Upper lobe of right lung (tissue), 1 donor: ENCODE measurements at regions not wholly inside any gene's neighbourhood (a gene's known extent, or its start where the extent isn't known, plus 50 kb on each side); places are given as distances from the start of the nearest gene placed in this dataset.

Experiments
- ATAC-seq: fragments of 200-7000 bp; cut with Tn5 transposase; one replicate; pipeline ENCODE4 v1.9.1; 2020; ENCODE audit warnings: mild to moderate bottlenecking, moderate library complexity
- DNase-seq: peaks from one replicate; pipeline ENCODE4 v3.0.0-alpha.2; 2020
- H3K27ac ChIP-seq: fragments of 200-600 bp; one replicate; pipeline ENCODE4 v1.8.0; 2022
- H3K27me3 ChIP-seq: fragments of 200-600 bp; one replicate; pipeline ENCODE4 v1.8.0; 2022; ENCODE audit warnings: mild to moderate bottlenecking
- H3K36me3 ChIP-seq: fragments of 200-600 bp; one replicate; pipeline ENCODE4 v1.8.0; 2022
- H3K4me1 ChIP-seq: fragments of 200-600 bp; one replicate; pipeline ENCODE4 v1.8.0; 2022
- H3K4me3 ChIP-seq: fragments of 200-600 bp; one replicate; pipeline ENCODE4 v1.8.0; 2022; ENCODE audit warnings: mild to moderate bottlenecking
- H3K9me3 ChIP-seq: fragments of 200-600 bp; one replicate; pipeline ENCODE4 v1.8.0; 2022
- intact Hi-C: fragments of 100-400 bp; cut with DNase I; formaldehyde crosslinking; loops from one replicate; pipeline ENCODE4 v1.11.0; 2022
- TF ChIP-seq, protein P1 (sequence below): fragments of 200-600 bp; IDR thresholded peaks from one replicate; pipeline ENCODE4 v1.8.0; 2022; ENCODE audit warnings: antibody characterized with exemption
- donor health status: DM: no; HTN: yes; CAD: no; lungs with severe emphysema.

DNA sequence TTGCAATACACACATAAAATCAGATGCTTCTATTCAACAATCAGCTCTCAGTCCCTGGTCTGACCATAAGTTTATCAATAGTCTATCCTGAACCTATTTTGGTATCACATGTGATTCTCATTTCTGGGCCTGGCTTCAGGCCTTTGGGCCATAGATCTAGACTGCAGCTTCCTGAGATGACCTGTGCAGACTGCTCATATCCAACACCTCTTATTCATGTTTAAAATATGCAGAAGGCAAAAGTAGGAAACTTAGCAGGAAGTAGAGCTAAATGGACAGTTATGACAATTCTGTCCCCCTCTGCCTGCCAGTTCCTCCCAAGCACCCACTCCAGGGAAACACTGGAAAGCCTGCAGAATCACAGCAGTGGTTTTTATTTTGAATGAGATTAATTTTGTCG, 53.3 kb downstream of the C7orf25 start:
- DNase-seq (no peak), ATAC-seq (no peak)
- intact Hi-C loops, result no loop called here
- TF ChIP-seq, protein P1, sequence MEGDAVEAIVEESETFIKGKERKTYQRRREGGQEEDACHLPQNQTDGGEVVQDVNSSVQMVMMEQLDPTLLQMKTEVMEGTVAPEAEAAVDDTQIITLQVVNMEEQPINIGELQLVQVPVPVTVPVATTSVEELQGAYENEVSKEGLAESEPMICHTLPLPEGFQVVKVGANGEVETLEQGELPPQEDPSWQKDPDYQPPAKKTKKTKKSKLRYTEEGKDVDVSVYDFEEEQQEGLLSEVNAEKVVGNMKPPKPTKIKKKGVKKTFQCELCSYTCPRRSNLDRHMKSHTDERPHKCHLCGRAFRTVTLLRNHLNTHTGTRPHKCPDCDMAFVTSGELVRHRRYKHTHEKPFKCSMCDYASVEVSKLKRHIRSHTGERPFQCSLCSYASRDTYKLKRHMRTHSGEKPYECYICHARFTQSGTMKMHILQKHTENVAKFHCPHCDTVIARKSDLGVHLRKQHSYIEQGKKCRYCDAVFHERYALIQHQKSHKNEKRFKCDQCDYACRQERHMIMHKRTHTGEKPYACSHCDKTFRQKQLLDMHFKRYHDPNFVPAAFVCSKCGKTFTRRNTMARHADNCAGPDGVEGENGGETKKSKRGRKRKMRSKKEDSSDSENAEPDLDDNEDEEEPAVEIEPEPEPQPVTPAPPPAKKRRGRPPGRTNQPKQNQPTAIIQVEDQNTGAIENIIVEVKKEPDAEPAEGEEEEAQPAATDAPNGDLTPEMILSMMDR, result no peak
- H3K4me3 ChIP-seq, result no peak overlapping the region
- H3K4me1 ChIP-seq, result no peaks in the 10 kb centered on the region
- H3K9me3 ChIP-seq, result no peaks in the 10 kb centered on the region
- H3K27me3 ChIP-seq, result no peaks in the 10 kb centered on the region
- no peak overlapping the region for H3K27ac ChIP-seq
- no peaks in the 10 kb centered on the region for H3K36me3 ChIP-seq

- H3K27me3 ChIP-seq, result no peaks in the 10 kb centered on the region
- intact Hi-C loops, result no loop called here
- peak overlapping the region; percentile 43 for H3K4me3 ChIP-seq
- DNase-seq (no peak), ATAC-seq (peak; percentile 41)
- no peak overlapping the region for H3K27ac ChIP-seq
- TF ChIP-seq, protein P1, result no peak
- no peaks in the 10 kb centered on the region for H3K4me1 ChIP-seq
- H3K36me3 ChIP-seq, result no peaks in the 10 kb centered on the region
- H3K9me3 ChIP-seq, result no peaks in the 10 kb centered on the region
Measured at GRCh38 chr7:42856605-42856987, 55.3 kb downstream of the C7orf25 start.

DNA sequence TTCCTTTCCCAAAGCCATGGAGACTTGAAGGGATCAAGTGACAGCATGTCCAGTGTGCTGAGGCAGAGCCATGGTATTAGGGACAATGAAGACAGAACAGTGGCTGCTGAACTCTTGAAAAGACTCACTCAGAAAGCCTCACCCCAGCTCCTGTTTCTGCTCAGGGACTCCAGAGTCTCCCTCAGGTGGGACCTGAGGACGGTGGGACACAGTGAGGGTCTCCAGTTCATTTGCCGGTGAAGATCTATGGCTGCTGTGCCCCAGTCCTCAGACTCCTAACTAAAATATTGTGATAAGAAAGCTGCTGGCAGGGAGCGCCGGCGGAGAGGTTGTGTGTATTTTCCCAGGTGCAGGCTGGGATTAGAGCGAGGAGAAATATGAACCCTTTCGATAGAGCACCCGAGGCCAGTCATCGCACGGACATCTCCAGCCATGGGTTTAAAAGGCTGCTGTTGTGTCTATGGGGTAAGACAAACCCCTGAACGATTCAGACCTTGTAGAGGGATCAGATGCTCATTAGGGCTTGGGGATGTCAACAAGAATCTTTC, 57.2 kb downstream of the C7orf25 start:
- ATAC-seq (no peak), DNase-seq (no peak)
- intact Hi-C loops, result no loop called here
- TF ChIP-seq, protein P1, result no peak
- H3K27me3 ChIP-seq, result no peaks in the 10 kb centered on the region
- no peak overlapping the region for H3K4me3 ChIP-seq
- no peaks in the 10 kb centered on the region for H3K36me3 ChIP-seq
- no peaks in the 10 kb centered on the region for H3K4me1 ChIP-seq
- H3K27ac ChIP-seq, result no peak overlapping the region
- H3K9me3 ChIP-seq, result no peaks in the 10 kb centered on the region

DNA sequence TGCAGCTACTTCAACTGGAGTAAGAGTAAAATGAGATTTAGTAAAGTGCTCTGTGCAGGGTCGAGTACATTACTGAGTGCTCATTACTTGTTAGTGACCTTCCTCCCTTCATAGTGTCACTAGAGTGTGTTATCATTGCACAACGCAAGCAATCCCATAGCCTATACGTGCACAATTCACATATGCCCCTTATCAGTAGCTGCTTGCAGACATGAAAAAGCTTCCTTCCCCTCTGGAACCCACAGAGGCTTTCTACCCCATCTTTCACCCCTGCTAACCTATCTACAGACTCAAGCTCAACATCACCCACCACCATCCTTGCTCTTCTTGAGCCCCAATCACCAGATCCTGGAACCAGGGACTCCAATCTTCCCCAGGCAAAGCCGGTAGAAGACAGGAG, 59.3 kb downstream of the C7orf25 start:
- TF ChIP-seq, protein P1, result no peak
- no peak for DNase-seq
- no peaks in the 10 kb centered on the region for H3K27me3 ChIP-seq
- no peak overlapping the region for H3K4me3 ChIP-seq
- no peaks in the 10 kb centered on the region for H3K36me3 ChIP-seq
- no peaks in the 10 kb centered on the region for H3K4me1 ChIP-seq
- no peak for ATAC-seq
- intact Hi-C loops, result no loop called here
- no peaks in the 10 kb centered on the region for H3K9me3 ChIP-seq
- H3K27ac ChIP-seq, result no peak overlapping the region

DNA sequence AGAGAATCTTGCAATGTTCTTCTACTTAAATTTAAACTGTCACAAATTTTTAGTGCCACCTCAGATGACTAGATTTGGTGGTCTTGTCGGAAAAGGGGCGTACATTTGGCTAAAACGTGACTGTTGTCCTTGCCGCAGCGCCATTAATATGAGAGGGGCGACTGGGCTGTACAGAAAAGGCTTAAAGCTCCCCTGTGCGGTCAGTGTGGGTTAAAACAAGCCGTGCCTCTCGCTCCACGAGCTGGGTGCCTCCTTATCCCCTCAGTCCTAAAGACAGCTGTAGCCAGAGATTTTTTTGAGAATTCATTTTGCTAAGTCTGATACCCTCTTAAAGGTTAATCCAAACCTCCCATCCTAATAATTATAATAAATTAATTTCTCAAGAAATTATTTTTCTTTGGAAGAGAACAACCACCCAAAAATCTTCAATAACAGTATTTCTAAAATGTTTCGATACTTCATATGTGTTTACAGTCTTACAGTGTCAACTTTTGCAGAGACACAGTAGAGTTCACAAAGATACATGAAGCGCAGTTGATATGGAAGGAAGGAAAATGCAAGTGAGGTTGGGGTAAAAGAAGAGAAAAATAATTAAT, 68.6 kb downstream of the C7orf25 start:
- H3K9me3 ChIP-seq, result no peaks in the 10 kb centered on the region
- TF ChIP-seq, protein P1, result peak; percentile 64
- intact Hi-C loops, result no loop called here
- H3K36me3 ChIP-seq, result no peaks in the 10 kb centered on the region
- no peak overlapping the region for H3K27ac ChIP-seq
- H3K4me1 ChIP-seq, result no peaks in the 10 kb centered on the region
- H3K4me3 ChIP-seq, result no peak overlapping the region
- H3K27me3 ChIP-seq, result peaks cover 10% of the 10 kb centered on the region
- peak; percentile 65 for DNase-seq
- ATAC-seq, result peak; percentile 95

DNA sequence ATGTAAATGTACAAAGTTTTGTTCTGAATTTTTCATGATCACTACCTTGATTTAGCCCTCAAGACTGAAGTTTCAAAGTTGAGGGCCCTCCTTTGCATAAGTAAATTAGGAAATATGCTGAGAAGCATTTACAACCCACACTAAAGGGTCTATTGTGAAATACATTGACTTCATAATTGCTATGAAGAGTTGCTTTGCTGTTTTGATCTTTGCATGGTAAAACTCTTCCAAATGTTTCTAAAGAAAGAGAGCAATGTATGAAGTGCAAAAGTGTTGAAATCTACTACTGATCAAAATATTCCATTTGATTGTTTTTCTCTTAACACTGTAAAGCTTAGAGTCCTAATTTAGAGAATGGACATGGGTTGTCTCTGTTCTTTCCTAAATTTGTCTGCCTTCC, 77.2 kb downstream of the C7orf25 start:
- intact Hi-C loops, result no loop called here
- no peak for ATAC-seq
- TF ChIP-seq, protein P1, result no peak

More for the DNA sequence above, 77.2 kb downstream of the C7orf25 start:
- Histone ChIP-seq H3K4me1 (peaks cover 10% of the 10 kb centered on the region), H3K36me3 (no peaks in the 10 kb centered on the region), H3K27ac (no peak overlapping the region), H3K9me3 (no peaks in the 10 kb centered on the region), H3K4me3 (no peak overlapping the region), H3K27me3 (no peaks in the 10 kb centered on the region)
- DNase-seq, result no peak
